Kidney tubule cell (primary cell): ENCODE measurements at regions not wholly inside any gene's neighbourhood (a gene's known extent, or its start where the extent isn't known, plus 50 kb on each side); places are given as distances from the start of the nearest gene placed in this dataset.

Experiments used
- DNase-seq: peaks from one replicate; pipeline ENCODE4 v3.0.0-alpha.2; 2018; ENCODE audit warnings: low spot score

GRCh38 chr2:16615687-16616615 lies 49.7 kb downstream of the CYRIA start:
- DNase-seq, result no peak

GRCh38 chr2:16615246-16615645 lies 50.4 kb downstream of the CYRIA start:
- DNase-seq, result no peak

- DNase-seq, result no peak
Measured at GRCh38 chr2:16614314-16614860, 51.2 kb downstream of the CYRIA start.

- peak; percentile 49 for DNase-seq
Measured at GRCh38 chr2:16613539-16614011, 52.1 kb downstream of the CYRIA start.

GRCh38 chr2:16612490-16612889 lies 53.1 kb downstream of the CYRIA start:
- no peak for DNase-seq

GRCh38 chr2:16609786-16610185 lies 55.8 kb downstream of the CYRIA start:
- DNase-seq, result no peak

- peak; percentile 74 for DNase-seq
Measured at GRCh38 chr2:16608661-16609643, 56.7 kb downstream of the CYRIA start.

GRCh38 chr2:16607301-16607700 lies 58.3 kb downstream of the CYRIA start:
- no peak for DNase-seq

- DNase-seq, result no peak
Measured at GRCh38 chr2:16604236-16604635, 61.4 kb downstream of the CYRIA start.

GRCh38 chr2:16591370-16591933 lies 74.2 kb downstream of the CYRIA start:
- DNase-seq, result no peak

GRCh38 chr2:16589465-16589864 lies 76.2 kb downstream of the CYRIA start:
- no peak for DNase-seq

GRCh38 chr2:16588565-16588964 lies 77.1 kb downstream of the CYRIA start:
- no peak for DNase-seq

- DNase-seq, result no peak
Measured at GRCh38 chr2:16587601-16588000, 78.0 kb downstream of the CYRIA start.

- DNase-seq, result peak; percentile 3
Measured at GRCh38 chr2:16584824-16585540, 80.7 kb downstream of the CYRIA start.

- no peak for DNase-seq
Measured at GRCh38 chr2:16584084-16584483, 81.5 kb downstream of the CYRIA start.

- no peak for DNase-seq
Measured at GRCh38 chr2:16581241-16581640, 84.4 kb downstream of the CYRIA start.

GRCh38 chr2:16578081-16578480 lies 87.6 kb downstream of the CYRIA start:
- no peak for DNase-seq

GRCh38 chr2:16570516-16570915 lies 95.1 kb downstream of the CYRIA start:
- no peak for DNase-seq

- no peak for DNase-seq
Measured at GRCh38 chr2:16568998-16569784, 96.4 kb downstream of the CYRIA start.

GRCh38 chr2:16566701-16567100 lies 98.9 kb downstream of the CYRIA start:
- no peak for DNase-seq
